ENCODE measurements at regions not wholly inside any gene's neighbourhood (a gene's known extent, or its start where the extent isn't known, plus 50 kb on each side); places are given as distances from the start of the nearest gene placed in this dataset.

GRCh38 chr12:58270966-58271705 is 329.8 kb downstream of the ATP23 start:
- no peak for DNase-seq

GRCh38 chr12:58272461-58272860 is 331.1 kb downstream of the ATP23 start:
- no peak for DNase-seq

GRCh38 chr12:58277231-58277630 is 335.9 kb downstream of the ATP23 start:
- DNase-seq = no peak

GRCh38 chr12:58283553-58283952 is 342.2 kb downstream of the ATP23 start:
- DNase-seq = no peak

- no peak for DNase-seq
Observed at GRCh38 chr12:58285551-58285950, 344.2 kb downstream of the ATP23 start.

- DNase-seq = no peak
Observed at GRCh38 chr12:58286353-58286752, 345.0 kb downstream of the ATP23 start.

GRCh38 chr12:58288190-58288589 is 346.8 kb downstream of the ATP23 start:
- peak; percentile 56 for DNase-seq

- no peak for DNase-seq
Observed at GRCh38 chr12:58291106-58291505, 349.7 kb downstream of the ATP23 start.

GRCh38 chr12:58293308-58293982 is 352.1 kb downstream of the ATP23 start:
- no peak for DNase-seq

GRCh38 chr12:58295268-58295667 is 353.9 kb downstream of the ATP23 start:
- DNase-seq = no peak

GRCh38 chr12:58296863-58297262 is 355.5 kb downstream of the ATP23 start:
- DNase-seq = no peak

- DNase-seq = no peak
Observed at GRCh38 chr12:58298803-58299202, 357.4 kb downstream of the ATP23 start.

- DNase-seq = no peak
Observed at GRCh38 chr12:58299371-58299770, 358.0 kb downstream of the ATP23 start.

- DNase-seq = no peak
Observed at GRCh38 chr12:58301038-58301729, 359.8 kb downstream of the ATP23 start.

- DNase-seq = no peak
Observed at GRCh38 chr12:58301730-58302122, 360.4 kb downstream of the ATP23 start.

GRCh38 chr12:58302487-58303011 is 361.2 kb downstream of the ATP23 start:
- no peak for DNase-seq

- no peak for DNase-seq
Observed at GRCh38 chr12:58306266-58307000, 365.1 kb downstream of the ATP23 start.

GRCh38 chr12:58309806-58310205 is 368.4 kb downstream of the ATP23 start:
- no peak for DNase-seq

GRCh38 chr12:58310368-58310767 is 369.0 kb downstream of the ATP23 start:
- no peak for DNase-seq

GRCh38 chr12:58310809-58311622 is 369.6 kb downstream of the ATP23 start:
- no peak for DNase-seq

GRCh38 chr12:58313091-58313855 is 371.9 kb downstream of the ATP23 start:
- DNase-seq = no peak
